ENCODE measurements at regions not wholly inside any gene's neighbourhood (a gene's known extent, or its start where the extent isn't known, plus 50 kb on each side); places are given as distances from the start of the nearest gene placed in this dataset.

DNA sequence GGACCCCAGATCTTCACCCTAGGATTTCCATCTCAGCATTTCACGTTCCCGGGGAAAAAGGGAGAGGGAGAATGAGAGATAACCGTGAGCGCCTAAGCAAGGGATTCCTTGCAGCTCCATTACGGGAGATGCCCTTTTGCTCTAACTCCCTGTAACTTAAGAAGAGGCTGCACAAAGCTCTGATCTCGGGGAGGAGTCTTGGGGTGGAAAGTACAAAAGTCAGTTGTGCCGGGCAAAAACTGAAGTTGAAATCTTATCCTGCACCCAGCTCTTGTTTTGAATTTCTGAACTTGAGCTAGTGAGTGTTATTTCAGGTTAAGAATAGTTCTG is 256.4 kb upstream of the SOX21 start:
- DNase-seq, result no peak

- DNase-seq, result no peak
Observed at GRCh38 chr13:94968040-94968756, 255.9 kb upstream of the SOX21 start.

- DNase-seq, result peak; percentile 10
Observed at GRCh38 chr13:94967183-94968039, 255.1 kb upstream of the SOX21 start.

DNA sequence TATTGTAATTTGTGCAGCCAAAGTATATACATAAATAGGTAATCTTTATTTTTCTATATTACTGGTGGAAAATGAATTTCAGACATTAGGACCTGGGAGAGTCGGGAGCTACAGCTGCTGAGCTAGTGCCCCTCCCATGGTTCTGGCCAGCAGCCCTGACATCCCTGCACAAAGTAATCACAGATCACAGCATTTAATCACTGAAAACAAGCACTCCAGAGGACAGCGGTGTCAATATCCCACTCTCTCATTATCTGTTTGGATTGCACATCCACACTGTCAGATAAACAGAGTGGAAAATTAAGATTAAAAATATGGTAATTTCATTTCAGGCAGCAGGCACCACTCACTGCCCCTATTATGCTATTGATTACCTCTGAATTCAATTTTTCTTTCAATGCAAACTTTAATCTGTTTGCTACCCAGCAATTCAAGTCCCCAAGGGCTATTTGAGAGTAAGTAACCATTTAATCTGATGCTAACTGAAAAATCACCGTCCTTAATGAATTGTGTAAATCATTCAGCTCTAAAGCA is 254.1 kb upstream of the SOX21 start:
- DNase-seq, result no peak

GRCh38 chr13:94959626-94960025 is 247.3 kb upstream of the SOX21 start:
- DNase-seq, result no peak

GRCh38 chr13:94956417-94957110 is 244.2 kb upstream of the SOX21 start:
- DNase-seq, result no peak

DNA sequence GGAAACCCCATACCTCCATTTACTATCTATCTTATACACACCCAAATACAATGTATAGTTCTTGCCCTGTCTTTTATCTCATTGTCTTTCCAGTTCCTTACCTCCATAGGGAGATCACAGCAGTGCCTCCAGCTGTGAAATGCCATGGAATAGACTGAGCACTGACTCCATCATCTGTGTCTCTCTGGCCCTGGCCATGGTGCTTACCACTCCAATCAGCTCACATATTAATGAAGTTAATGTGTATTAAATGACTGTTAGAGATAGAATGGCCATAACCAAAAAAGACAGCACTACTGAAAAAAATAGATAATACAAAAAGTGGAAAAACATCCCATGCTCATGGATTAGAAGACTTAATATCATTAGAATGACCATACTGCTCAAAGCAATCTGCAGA is 240.4 kb upstream of the SOX21 start:
- DNase-seq, result no peak

DNA sequence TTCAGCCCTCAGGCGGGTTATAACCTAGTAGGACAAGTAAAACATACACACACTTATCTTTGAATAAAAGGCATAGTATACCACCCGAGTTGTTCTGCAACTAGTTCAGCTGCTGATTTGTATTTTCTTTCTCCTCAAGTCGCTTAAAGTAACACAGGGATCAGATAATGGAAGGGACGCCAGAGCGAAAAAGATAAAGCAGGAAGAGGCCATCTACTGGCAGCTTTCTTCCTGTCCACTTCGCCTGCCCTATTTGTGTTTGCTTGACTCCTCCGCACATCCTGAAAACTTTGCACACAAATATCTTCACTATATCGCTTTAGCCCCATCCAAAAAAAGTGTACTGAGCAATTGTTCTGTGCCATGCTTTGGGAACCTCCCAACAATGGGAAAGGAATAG is 238.0 kb upstream of the SOX21 start:
- no peak for DNase-seq

GRCh38 chr13:94947965-94948371 is 235.6 kb upstream of the SOX21 start:
- DNase-seq, result no peak

DNA sequence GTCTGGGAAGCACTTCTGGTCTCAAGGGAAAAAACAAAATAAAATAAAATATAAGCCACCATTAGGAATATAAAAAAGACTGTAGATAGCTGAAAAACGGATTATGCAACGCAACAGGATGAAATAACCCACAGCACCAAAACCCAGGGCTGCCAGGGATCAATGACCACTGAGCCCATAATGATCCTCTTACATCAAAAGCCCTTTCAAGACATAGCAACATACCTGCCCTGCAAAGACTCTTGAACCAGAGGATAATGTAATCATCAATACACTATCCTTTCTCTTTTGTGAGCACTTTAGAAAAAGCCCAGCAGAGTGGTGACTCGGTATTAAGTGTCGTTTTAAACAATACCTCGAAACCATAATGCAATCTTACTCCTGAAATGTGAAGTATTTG is 235.0 kb upstream of the SOX21 start:
- no peak for DNase-seq

- no peak for DNase-seq
Observed at GRCh38 chr13:94946039-94946438, 233.7 kb upstream of the SOX21 start.

GRCh38 chr13:94938124-94938523 is 225.8 kb upstream of the SOX21 start:
- no peak for DNase-seq

DNA sequence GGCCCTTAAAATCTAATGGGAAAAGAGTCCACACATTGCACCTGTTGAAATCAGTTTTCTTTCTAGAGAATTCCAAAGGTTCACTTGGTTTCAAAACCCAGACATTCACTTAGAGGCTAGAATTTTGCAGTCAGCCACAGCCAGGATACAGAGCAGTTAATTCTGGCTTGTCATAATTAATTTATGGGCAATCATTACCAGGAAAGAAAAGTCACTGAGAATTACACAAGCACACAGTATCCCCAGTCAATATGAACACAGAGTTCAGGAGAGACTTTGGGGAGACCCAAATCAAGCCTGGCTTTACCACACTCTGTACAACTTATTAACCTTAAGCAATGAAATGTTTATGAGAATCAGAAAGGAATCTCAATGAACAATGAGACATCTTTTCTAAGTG is 224.3 kb upstream of the SOX21 start:
- DNase-seq, result no peak

DNA sequence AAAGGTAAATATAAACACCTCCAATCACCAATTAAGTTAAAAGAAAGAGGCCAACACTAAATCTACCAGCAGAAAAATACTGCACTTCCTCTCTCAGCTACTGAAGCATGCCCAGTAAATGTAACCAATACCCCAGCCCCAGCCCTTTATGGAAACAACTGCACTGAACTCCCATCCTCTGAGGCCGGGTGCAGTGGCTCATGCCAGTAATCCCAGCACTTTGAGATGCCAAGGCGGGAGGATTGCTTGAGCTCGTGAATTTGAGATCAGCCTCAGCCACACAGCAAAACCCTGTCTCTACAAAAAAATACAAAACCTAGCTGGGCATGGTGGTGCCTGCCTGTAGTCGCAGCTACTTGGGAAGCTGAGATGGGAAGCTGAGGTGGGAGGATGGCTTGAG is 221.6 kb upstream of the SOX21 start:
- no peak for DNase-seq

- DNase-seq, result no peak
Observed at GRCh38 chr13:94933230-94933751, 220.9 kb upstream of the SOX21 start.

DNA sequence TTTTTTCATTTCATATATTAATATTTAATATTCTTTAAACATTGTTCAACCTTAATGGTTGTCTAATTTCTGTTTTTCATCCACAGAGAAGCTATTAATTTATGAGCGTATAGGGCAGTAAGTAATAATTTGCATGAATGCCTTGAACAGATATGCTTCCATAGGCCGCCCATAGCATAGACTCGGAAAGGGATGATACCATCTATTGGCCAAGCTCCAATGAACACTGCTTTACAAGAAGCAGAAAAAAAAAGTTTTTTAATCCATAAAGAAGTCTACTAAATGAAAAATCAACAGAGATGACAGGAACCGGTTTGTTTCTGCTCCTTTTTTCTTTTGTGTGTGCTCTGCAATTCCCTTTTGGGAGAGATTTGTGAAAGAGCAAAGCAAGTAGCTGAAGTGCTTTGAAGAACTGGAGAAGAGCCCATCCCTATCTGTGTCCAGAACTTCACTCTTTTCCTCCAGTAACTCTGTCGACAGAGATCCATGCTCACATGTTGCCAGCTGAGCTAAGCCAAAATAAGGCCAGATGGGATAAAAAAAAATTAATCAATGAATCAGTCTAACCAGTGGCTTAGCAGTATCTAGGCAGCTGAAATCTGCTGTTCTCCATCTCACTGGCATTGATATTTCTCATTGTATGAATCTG is 215.9 kb upstream of the SOX21 start:
- DNase-seq, result no peak

DNA sequence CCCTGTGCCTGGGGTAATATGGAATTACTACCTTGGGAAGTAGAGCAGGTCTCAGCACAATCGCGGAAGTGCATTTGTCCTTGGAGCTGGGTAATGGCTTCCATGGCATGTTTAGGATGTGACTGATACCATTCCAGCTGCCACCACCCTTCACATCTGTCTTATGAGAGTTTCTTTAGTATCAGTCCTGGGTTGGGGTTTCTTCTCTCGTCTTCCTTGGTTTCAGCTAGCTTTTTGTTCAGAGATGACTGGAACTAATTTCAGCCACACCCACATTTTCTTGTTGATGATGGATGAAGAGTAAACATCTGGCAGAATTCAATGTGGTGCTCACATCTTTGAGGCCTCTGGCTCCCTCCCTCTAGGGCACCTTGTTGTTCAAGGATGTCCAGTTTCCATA is 212.9 kb upstream of the SOX21 start:
- no peak for DNase-seq

GRCh38 chr13:94921181-94921580 is 208.8 kb upstream of the SOX21 start:
- DNase-seq, result no peak

DNA sequence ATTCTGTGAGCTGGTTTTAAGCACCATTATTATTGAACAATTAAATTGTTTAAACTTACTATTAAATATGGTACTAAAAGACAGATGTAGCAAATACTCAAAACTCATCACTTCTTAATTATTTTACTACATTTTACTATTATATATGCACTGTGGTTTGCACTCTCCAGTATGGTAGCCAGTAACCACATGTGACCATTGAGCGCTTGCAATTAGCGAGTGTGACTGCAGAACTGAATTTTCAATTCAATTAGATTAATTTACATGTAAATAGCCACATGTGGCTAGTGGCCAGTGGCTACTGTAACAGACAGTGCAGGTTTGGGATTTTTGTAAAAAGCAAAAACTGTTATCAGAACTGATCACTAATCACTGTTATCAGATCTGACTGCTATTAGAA is 208.2 kb upstream of the SOX21 start:
- no peak for DNase-seq

GRCh38 chr13:94917824-94918223 is 205.5 kb upstream of the SOX21 start:
- DNase-seq, result no peak

GRCh38 chr13:94914895-94915294 is 202.6 kb upstream of the SOX21 start:
- no peak for DNase-seq

DNA sequence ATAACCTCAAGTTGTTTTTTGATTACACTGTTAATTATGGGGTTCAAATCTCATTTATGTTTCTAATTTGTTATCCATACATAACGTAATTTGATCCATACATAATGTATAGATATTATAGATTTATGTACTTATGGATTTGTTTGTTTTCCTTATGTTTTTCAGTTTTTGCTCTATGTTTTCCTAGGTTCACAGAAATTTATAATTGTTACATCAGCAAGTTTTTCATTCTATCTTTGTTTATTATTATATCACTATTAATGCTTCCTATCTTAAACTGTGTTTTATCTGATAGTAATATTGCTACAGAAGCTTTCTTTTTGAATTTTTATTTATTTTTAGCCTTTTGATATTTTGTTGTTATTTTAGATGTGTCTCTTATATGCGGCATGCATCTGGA is 194.3 kb upstream of the SOX21 start:
- no peak for DNase-seq
